Transverse colon (tissue), 3 donors: ENCODE measurements at regions not wholly inside any gene's neighbourhood (a gene's known extent, or its start where the extent isn't known, plus 50 kb on each side); places are given as distances from the start of the nearest gene placed in this dataset.

Source experiments
- POLR2A ChIP-seq: fragments of 450-650 bp; IDR thresholded peaks from one replicate; pipeline ENCODE4 v1.6.1; 2016; ENCODE audit warnings: antibody characterized with exemption, mild to moderate bottlenecking, moderate library complexity
- TF ChIP-seq, protein P1 (sequence below), 5 experiments: fragments of 200-600 bp in 3 of 5; fragments of 450-650 bp in 2 of 5; sonication (generic) in 3 of 5; IDR thresholded peaks; 1 replicate in 2 of 5; 2 replicates in 3 of 5; pipeline ENCODE4 v1.5.1; 2016 to 2017; ENCODE audit warnings: antibody characterized with exemption in 5 of 5, inconsistent platforms in 3 of 5, mild to moderate bottlenecking in 2 of 5, moderate library complexity in 1 of 5

DNA sequence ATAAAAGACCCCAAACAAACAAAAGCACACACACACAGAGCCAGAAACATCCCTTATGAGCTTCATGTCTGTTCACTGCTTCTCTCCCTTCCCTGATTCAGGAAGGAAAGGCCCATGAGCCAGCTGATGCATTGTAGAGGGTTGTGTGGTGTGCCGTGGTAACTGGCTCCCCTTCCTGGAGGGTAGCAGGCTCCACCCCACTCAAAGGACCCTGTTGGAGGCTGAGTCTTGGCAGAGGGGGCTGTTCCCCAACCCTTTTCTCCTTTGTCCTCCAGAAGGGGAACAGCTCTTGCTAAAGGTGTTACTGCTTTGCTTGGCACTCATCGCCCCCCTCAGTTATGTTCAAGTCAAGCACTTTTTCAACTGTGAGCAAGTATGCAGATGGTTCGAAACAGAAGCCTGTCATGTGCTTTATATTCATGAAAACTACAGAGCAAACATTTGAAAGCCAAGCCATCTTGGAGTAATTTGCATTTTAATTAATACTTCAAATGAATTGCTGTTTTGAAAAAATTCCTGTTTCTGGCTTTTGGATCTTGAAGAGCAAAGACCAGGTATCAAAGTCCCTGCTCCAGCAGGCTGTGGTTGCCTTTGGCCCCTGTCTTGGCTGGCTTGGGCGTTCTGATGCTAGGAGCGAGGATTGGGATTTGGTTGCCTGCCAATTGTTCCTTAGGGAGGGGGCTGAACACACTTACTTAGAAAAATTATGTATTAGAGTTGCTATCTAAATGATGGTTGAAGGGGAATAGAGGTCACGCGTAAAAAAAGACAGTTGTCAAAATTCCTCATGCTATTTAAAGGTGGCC lies 267.8 kb downstream of the TSN start:
- TF ChIP-seq, protein P1, sequence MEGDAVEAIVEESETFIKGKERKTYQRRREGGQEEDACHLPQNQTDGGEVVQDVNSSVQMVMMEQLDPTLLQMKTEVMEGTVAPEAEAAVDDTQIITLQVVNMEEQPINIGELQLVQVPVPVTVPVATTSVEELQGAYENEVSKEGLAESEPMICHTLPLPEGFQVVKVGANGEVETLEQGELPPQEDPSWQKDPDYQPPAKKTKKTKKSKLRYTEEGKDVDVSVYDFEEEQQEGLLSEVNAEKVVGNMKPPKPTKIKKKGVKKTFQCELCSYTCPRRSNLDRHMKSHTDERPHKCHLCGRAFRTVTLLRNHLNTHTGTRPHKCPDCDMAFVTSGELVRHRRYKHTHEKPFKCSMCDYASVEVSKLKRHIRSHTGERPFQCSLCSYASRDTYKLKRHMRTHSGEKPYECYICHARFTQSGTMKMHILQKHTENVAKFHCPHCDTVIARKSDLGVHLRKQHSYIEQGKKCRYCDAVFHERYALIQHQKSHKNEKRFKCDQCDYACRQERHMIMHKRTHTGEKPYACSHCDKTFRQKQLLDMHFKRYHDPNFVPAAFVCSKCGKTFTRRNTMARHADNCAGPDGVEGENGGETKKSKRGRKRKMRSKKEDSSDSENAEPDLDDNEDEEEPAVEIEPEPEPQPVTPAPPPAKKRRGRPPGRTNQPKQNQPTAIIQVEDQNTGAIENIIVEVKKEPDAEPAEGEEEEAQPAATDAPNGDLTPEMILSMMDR (IDR thresholded peaks at IDR 0.05), result no peak
- TF ChIP-seq POLR2A, result no peak
